ENCODE measurements at regions not wholly inside any gene's neighbourhood (a gene's known extent, or its start where the extent isn't known, plus 50 kb on each side); places are given as distances from the start of the nearest gene placed in this dataset.

- no peak for DNase-seq (ENCODE audit: low read depth in 1 of 2, low spot score in 1 of 2)
- in situ Hi-C loops (cut with HindIII; ENCODE audit: low pct_unique_long_range_greater_than_20kb, low sequenced_read_pairs) = no loop called here
- TF ChIP-seq JUND (IDR thresholded peaks at IDR 0.05; ENCODE audit: low read depth) = no peak
These were observed 219.3 kb upstream of the TMCO5A start for GRCh38 chr15:37715101-37715500.

GRCh38 chr15:37720267-37720666 lies 214.2 kb upstream of the TMCO5A start:
- in situ Hi-C loops (cut with HindIII; ENCODE audit: low pct_unique_long_range_greater_than_20kb, low sequenced_read_pairs) = no loop called here
- no peak for TF ChIP-seq JUND (IDR thresholded peaks at IDR 0.05; ENCODE audit: low read depth)
- no peak for DNase-seq (ENCODE audit: low read depth in 1 of 2, low spot score in 1 of 2)

DNA sequence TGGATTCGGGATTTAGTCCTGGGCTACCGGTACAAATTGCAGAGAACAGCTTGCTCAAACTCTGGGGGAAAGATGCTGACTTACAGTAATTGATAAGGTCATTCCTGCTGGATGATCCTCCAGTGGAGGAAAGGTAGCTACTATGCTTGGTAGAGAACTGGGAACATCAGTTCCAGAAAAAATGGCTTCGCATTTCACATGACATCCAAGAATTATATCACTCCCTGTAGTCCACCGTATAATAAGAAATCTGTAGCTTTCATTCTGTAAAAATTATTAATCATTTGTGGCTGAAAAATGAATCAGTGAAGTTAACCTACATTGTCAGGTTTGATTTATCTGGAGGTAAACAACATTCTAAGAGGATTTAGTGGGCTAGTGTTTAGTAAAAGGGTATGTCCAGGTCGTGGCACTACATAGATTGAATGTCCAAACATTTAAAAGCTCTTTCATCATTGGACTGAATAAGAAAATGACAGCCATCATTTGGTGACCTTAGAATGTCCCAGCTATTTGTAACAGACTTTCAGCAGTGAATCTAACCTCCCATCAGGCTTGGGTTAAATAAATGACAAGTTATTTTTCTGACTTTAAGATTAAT lies 203.2 kb upstream of the TMCO5A start:
- no peak for DNase-seq (ENCODE audit: low read depth in 1 of 2, low spot score in 1 of 2)
- no peak for TF ChIP-seq JUND (IDR thresholded peaks at IDR 0.05; ENCODE audit: low read depth)
- in situ Hi-C loops (cut with HindIII; ENCODE audit: low pct_unique_long_range_greater_than_20kb, low sequenced_read_pairs) = no loop called here

DNA sequence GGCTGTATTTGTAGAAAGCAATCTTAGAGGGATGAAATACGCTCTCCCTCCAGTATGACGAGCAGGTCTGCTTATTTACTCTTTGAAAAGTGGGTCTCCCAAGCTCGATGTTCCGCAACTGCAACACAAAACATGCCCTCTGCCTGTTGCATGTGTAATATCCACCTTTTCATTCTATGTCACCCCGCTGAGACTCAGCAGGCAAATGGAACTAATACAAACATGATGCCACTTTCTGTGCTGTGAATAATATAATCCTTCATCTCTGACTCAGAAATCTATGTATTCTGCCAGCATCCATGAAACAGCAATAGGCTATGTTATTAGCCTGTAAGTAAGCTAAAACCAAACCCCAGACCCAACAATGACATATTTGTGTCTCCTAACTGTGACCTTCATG lies 200.8 kb upstream of the TMCO5A start:
- no peak for TF ChIP-seq JUND (IDR thresholded peaks at IDR 0.05; ENCODE audit: low read depth)
- no peak for DNase-seq (ENCODE audit: low read depth in 1 of 2, low spot score in 1 of 2)
- in situ Hi-C loops (cut with HindIII; ENCODE audit: low pct_unique_long_range_greater_than_20kb, low sequenced_read_pairs) = no loop called here

DNA sequence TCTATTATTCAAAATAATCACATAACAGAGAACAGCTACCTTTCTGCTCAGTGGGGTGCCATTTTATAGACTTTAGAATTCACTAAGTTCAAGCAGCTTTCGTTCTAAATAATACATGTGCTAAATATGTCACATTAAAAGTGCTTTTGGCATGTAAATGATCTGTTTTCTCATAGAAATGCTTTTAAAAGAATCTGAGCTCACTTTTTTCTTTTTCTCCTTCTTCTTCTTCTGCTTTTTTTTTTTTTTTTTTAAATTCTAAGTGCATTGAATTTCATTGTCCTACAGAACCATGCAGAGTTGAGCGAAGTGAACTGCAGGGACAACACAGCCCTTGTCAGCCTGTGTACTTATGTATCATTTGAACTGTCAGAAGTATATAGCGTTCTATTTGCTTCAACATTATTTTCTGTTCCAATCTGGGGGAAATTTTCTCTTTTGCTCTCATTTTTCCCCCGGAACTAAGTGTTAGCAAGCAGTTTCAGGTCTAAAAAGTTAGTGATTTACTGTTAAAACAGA lies 193.8 kb upstream of the TMCO5A start:
- in situ Hi-C loops (cut with HindIII; ENCODE audit: low pct_unique_long_range_greater_than_20kb, low sequenced_read_pairs) = no loop called here
- no peak for TF ChIP-seq JUND (IDR thresholded peaks at IDR 0.05; ENCODE audit: low read depth)
- DNase-seq (ENCODE audit: low read depth in 1 of 2, low spot score in 1 of 2) = no peak

DNA sequence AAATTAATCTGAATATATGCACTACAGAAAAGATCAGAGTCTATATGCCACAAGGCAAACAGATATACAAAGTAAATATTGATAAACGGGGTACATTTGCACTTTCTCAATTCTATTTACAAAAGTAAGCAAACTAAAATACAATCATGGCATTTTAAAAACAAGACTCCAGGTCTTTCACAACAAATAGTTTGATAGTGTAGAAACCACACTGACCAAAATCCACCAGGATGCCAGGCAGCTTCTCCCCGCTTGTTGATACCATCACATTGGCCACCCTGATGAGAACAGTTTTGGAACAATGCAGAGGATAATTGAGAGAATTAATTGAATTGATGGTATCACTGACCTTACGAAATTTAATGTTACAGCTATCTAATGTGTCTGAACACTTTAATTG lies 190.6 kb upstream of the TMCO5A start:
- no peak for DNase-seq (ENCODE audit: low read depth in 1 of 2, low spot score in 1 of 2)
- in situ Hi-C loops (cut with HindIII; ENCODE audit: low pct_unique_long_range_greater_than_20kb, low sequenced_read_pairs) = no loop called here
- TF ChIP-seq JUND (IDR thresholded peaks at IDR 0.05; ENCODE audit: low read depth) = no peak

DNA sequence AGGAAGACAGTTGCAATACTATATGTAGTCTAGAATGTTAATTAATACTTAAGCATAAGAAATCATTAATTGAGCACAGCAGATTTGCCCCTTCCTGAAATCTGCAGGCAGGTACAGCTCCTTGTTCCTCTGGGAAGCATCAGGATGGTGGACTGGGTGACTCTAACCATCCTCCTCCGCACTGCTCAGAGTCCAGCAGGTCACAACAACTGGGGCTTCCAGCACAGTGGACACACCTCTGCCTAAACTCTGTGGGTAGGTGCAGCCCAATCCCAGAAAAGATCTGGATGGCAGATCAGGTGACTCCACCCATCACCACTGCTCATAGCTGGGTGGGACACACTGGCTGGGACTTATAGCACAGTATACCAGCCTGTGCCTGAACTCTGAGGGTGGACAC lies 189.9 kb upstream of the TMCO5A start:
- no peak for DNase-seq (ENCODE audit: low read depth in 1 of 2, low spot score in 1 of 2)
- in situ Hi-C loops (cut with HindIII; ENCODE audit: low pct_unique_long_range_greater_than_20kb, low sequenced_read_pairs) = no loop called here
- TF ChIP-seq JUND (IDR thresholded peaks at IDR 0.05; ENCODE audit: low read depth) = no peak

DNA sequence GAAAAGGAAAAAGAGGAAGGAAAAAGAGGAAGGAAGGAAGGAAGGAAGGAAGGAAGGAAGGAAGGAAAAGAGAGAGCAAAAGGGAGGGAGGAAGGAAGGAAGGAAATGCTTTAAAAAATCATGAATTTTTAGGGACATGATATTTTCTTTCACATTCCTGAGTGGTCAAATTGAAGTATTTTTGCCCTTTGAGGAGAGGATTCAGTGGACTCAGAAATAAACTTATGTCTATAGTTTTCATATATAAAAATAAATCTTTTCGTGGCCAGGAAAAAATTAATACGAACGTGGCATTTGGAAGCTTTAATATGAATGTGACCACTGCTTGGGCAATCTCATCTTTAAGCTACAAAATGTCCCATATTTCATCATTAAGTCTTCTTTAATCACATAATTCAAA lies 183.0 kb upstream of the TMCO5A start:
- no peak for DNase-seq (ENCODE audit: low read depth in 1 of 2, low spot score in 1 of 2)
- in situ Hi-C loops (cut with HindIII; ENCODE audit: low pct_unique_long_range_greater_than_20kb, low sequenced_read_pairs) = no loop called here
- no peak for TF ChIP-seq JUND (IDR thresholded peaks at IDR 0.05; ENCODE audit: low read depth)

- in situ Hi-C loops (cut with HindIII; ENCODE audit: low pct_unique_long_range_greater_than_20kb, low sequenced_read_pairs) = no loop called here
- TF ChIP-seq JUND (IDR thresholded peaks at IDR 0.05; ENCODE audit: low read depth) = no peak
- DNase-seq (ENCODE audit: low read depth in 1 of 2, low spot score in 1 of 2) = no peak
These were observed 178.0 kb upstream of the TMCO5A start for GRCh38 chr15:37756407-37756806.

DNA sequence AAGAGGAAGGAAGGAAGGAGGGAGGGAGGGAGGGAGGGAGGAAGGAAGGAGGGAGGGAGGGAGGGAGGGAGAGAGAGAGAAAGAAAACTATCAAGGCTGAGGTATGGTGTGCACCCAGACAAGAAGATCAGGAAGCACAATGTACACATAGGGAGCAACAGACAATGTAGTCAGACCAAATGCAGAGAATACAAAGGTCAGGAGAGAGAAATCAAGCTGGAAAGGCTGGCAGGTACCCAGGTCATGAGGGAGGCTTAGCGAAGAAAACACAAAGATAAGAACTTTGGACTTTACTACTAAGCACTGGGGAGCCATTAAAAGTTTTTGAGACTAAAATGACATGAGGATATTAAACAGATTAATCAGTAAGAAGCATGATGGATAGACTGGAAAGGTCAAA lies 176.0 kb upstream of the TMCO5A start:
- no peak for DNase-seq (ENCODE audit: low read depth in 1 of 2, low spot score in 1 of 2)
- no peak for TF ChIP-seq JUND (IDR thresholded peaks at IDR 0.05; ENCODE audit: low read depth)
- in situ Hi-C loops (cut with HindIII; ENCODE audit: low pct_unique_long_range_greater_than_20kb, low sequenced_read_pairs) = no loop called here

DNA sequence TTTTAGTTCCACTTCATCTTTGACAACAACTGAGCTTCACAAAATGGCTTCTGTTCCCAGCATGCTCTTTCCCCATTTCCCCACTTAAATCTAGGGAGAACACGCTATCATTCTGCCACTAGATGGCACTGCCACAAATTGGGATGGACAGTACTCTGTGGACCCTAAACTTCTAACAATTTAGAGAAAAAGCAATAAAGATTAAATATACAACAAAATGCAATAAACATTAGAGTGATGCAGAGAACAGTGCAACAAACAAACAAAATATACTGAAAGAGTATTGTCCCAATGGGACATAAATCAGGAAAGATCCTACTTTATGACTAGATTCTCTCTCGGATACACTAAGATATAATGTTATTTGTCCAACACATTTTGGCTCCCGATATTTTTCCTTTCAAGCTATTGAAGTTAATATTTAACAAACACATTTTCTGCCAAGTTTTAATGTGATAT lies 169.7 kb upstream of the TMCO5A start:
- TF ChIP-seq JUND (IDR thresholded peaks at IDR 0.05; ENCODE audit: low read depth) = no peak
- peak in 1 of 2 experiments; percentile 35 for DNase-seq (ENCODE audit: low read depth in 1 of 2, low spot score in 1 of 2)
- in situ Hi-C loops (cut with HindIII; ENCODE audit: low pct_unique_long_range_greater_than_20kb, low sequenced_read_pairs) = no loop called here

DNA sequence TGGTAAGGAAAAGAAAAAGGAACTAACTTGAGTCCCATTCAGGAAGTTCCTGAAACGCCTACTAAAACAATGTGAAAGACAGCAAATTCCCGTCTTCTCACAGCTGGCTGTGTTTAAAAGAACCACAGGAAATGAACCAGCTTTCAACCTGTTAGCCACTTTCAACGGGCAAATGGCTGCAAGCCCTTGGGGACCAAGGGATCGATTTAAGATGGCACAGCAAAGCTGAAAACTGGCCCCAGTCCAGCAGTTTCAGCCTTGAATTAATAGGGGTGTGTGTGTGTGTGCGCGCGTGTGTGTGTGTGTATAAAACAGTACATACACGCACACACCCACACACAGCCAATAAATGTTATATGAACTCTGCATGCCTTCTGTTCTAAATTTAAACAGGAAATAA lies 168.7 kb upstream of the TMCO5A start:
- no peak for TF ChIP-seq JUND (IDR thresholded peaks at IDR 0.05; ENCODE audit: low read depth)
- in situ Hi-C loops (cut with HindIII; ENCODE audit: low pct_unique_long_range_greater_than_20kb, low sequenced_read_pairs) = no loop called here
- no peak for DNase-seq (ENCODE audit: low read depth in 1 of 2, low spot score in 1 of 2)

DNA sequence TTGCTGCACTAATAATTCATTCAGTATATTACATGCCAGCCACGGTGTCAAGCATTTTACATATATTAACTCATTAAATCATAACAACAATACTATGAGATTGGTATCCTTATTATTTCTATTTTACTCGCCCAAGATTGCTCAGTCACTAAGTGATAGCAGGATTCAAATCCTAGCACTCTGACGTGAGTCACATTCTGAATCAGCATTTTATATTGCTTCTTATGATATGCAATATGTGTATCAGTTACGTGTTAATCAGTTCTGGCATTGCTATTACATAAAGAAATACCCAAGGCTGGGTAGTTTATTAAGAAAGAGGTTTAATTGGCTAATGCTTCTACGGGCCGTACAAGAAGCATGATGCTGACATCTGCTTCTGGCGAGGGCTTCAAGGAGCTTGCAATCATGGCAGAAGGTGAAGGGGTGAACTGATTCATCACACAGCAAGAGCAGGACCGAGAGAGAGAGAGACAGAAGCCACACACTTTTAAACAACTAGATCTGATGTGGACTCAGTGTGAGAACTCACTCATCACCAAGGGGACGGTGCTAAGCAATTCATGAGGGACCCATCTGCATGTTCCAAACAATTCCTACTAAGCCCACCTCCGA lies 166.5 kb upstream of the TMCO5A start:
- in situ Hi-C loops (cut with HindIII; ENCODE audit: low pct_unique_long_range_greater_than_20kb, low sequenced_read_pairs) = no loop called here
- no peak for DNase-seq (ENCODE audit: low read depth in 1 of 2, low spot score in 1 of 2)
- TF ChIP-seq JUND (IDR thresholded peaks at IDR 0.05; ENCODE audit: low read depth) = no peak

GRCh38 chr15:37771465-37771864 lies 163.0 kb upstream of the TMCO5A start:
- in situ Hi-C loops (cut with HindIII; ENCODE audit: low pct_unique_long_range_greater_than_20kb, low sequenced_read_pairs) = no loop called here
- no peak for TF ChIP-seq JUND (IDR thresholded peaks at IDR 0.05; ENCODE audit: low read depth)
- no peak for DNase-seq (ENCODE audit: low read depth in 1 of 2, low spot score in 1 of 2)

Data from T47D (cell line).